GM12874 (cell line): ENCODE measurements at regions not wholly inside any gene's neighbourhood (a gene's known extent, or its start where the extent isn't known, plus 50 kb on each side); places are given as distances from the start of the nearest gene placed in this dataset.

ENCODE experiments used
- TF ChIP-seq, protein P1 (sequence below): IDR thresholded peaks from 2 replicates; pipeline ENCODE4 v1.5.1; 2011; ENCODE audit warnings: low read depth, mild to moderate bottlenecking, control low read depth, low read length, moderate library complexity; ENCODE audit not compliant: insufficient read depth

DNA sequence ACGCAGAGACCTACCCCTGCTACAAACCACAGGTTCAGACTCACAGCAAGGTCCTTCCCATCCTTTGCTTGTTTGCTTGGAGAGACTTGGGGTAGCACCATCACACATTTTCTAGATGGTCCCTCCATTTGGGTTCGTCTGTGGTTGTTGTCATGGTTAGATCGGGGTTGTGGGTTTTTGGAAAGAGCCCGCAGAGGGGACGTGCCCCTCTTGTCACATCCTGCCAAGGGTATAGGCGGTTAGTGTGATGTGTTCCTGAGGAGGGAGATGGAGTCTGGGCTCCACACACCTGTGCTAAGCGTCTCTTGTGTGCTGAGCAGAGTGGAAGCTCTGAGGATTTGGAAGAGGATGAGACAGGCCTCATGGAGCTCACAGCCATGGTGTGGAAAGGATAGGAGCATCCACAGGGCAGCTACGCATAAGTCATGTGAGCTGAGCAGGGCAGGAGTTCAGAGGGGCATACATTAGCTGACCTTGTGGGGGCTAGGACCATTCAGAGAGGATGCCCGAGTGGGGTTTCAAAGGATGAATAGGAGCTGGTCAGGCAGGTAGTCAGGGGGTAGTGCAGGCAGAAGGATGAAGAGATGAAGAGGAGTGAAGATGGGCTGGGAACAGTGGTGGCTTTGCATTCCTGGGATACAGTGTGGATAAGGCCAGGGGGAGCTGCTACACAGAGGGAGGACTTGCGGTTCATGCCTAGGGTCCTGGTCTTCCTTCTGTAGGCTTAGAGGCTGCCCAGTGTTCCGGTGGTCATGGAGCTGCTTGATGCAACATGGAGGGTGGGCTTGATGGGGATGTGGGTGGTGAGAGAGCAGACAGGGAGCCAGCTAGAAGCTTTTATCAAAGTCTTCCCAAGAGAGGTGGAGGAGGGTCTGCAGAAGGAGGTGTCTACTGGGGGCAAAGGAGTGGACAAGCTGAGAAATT is 62.9 kb downstream of the ACKR3 start:
- TF ChIP-seq, protein P1, sequence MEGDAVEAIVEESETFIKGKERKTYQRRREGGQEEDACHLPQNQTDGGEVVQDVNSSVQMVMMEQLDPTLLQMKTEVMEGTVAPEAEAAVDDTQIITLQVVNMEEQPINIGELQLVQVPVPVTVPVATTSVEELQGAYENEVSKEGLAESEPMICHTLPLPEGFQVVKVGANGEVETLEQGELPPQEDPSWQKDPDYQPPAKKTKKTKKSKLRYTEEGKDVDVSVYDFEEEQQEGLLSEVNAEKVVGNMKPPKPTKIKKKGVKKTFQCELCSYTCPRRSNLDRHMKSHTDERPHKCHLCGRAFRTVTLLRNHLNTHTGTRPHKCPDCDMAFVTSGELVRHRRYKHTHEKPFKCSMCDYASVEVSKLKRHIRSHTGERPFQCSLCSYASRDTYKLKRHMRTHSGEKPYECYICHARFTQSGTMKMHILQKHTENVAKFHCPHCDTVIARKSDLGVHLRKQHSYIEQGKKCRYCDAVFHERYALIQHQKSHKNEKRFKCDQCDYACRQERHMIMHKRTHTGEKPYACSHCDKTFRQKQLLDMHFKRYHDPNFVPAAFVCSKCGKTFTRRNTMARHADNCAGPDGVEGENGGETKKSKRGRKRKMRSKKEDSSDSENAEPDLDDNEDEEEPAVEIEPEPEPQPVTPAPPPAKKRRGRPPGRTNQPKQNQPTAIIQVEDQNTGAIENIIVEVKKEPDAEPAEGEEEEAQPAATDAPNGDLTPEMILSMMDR = no peak

DNA sequence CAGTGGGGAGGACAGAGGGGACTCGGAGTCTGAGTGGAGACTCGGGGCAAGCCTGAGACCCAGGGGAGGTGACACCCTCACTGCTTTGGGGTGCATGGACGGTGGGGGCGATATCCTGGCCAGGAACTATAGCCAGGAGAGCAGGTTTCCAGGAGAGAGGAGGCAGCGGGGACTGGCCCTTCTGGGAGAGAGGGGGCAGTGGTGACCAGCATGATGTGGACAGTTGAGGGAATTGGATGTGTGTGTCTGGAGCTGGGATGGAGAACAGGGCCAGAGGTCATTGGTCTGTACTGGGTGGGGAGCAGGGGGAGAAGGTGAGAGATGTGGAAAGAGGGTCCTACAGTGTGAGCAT is 63.6 kb downstream of the ACKR3 start:
- TF ChIP-seq, protein P1 = no peak

DNA sequence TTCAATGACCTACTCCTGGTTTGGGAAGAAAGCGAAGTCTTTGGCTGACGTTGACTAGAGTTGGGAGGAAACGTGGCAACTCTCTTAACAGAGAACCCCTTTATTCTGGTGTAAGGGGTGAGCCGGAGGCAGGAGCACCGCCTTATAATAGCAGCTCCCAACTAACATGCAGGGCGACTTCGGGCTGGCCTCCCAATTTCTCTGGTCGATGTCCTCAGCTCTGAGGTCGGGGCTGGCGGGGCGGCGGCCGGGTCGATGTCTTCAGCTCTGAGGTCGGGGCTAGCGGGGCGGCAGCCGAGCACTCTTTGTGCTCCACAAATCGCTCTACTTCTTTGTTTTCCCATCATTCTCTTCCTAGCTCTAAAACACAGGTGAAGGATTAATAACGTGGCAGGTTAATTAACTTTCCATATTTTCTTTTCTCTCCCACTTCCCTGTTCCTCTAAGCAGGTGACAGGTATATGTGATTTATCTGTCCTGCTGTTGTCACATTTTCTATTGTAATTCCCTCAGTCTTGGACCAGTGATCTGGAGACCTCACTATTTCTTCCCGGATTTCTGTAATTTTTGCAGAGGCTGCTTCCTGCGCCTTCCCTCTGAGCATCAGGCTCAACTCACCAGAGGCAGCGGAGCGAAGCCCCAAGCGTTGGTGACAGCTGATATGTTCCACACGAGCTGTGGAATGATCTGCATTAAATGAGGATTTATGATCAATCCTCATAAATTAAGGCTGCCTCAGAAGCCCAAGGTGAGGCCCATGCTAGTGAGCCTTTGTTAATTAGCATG is 64.3 kb downstream of the ACKR3 start:
- TF ChIP-seq, protein P1 = no peak

DNA sequence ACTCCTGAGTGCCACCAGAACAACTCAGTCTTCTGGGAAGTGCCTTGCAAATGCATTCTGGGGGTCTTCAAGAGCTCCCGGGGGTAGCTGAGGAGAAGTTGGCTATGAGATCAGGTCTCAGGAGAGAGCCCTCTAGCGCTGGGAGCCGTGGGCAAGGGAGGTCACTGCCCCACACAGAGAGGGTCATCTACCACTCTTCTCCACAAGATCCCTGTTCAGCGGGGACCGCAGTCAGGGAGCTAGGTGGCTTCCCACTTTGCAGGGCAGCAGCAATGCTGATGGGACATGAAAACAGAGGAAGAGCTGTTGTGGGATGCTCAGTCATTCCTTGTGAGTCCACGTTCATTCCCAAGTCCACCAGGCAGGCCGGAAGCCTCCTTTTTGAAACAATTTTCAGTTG is 66.6 kb downstream of the ACKR3 start:
- TF ChIP-seq, protein P1 = no peak

DNA sequence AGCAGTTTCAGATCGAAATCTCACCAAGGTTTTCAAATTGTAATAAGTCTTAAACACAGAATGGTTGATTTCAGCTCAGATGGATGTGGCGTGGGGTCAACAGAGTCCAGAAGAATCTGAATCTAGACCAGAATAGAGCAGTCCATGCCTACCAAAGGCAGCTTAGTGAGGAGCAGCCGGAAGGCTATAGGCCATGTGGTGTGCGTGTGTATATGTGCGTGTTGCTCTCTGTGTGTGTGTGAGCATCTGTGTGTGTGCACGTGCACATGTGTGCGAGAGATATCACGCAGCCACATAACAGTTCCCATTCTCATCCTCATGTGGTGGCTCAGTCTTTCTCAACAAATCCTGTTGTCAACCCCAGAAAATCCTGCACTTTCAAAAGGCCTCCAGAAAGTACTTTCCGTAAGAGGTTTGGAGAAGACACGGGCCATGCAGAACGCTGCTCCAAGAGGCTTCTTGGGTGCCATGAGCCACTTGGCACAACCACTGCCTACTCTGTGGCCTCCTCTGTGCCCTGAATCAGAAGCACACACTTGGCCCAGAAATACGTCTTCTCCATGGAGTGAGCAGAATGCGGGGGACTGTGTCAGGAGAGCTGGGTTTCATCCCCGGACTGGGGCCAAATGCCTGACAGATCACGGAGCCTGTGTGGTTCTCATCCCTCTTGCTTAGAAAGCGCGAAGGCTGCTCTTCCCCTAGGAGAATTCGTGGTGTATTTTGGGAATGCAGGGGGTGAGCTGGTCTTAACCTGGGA is 67.3 kb downstream of the ACKR3 start:
- TF ChIP-seq, protein P1 = no peak

DNA sequence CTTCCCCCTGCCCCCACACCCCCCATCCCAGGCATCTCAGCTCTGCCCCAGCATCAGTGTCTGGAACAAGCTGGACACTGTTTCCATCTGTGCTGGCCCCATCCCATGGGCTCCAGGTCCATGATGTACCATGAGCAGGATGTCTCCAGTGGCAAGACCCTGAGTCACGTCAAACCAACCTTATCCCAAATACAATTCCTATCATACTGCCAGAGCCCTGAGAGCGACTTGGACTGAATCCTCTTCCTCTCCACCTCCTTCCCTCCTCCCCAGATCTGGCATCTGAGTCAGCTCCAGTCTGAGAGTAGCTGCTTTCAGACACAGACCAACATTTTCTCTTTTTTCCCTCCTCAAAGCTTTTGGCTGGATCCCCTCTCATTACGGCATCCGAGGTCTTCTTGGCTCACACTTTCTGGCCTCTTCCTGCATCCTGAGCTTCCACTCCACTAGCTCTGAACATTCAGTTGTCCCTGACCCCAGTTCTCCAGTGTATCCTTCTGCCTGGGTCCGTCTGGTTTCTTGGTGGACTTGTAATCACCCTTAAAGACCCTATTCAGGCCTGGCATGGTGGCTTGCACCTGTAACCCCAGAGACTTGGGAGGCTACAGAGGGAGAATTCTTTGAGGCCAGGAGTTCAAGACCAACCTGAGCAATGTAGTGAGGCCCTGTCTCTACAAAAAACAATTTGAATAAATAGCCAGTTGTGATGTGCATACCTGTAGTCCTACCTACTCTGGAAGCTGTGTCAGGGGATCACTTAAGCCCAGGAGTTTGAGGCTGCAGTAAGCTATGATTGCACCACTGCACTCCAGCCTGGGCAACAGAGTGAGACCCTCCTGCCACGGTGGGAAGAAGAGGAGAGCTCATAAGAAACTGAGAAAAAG is 68.3 kb downstream of the ACKR3 start:
- TF ChIP-seq, protein P1 = no peak
